WTC11 (cell line): ENCODE measurements at regions not wholly inside any gene's neighbourhood (a gene's known extent, or its start where the extent isn't known, plus 50 kb on each side); places are given as distances from the start of the nearest gene placed in this dataset.

Experiments
- ATAC-seq: fragments of 200-7000 bp; cut with Tn5 transposase; 2 replicates; pipeline ENCODE4 v1.10.0; 2021; ENCODE audit warnings: mild to moderate bottlenecking, moderate library complexity
- CTCF ChIA-PET: fragments of 300-600 bp; sonication (Branson Sonifier 250); formaldehyde crosslinking; loops from one replicate; lab custom pipeline; 2021; ENCODE audit warnings: antibody characterized with exemption; lab: Charles Lee
- POLR2A ChIA-PET: fragments of 350-600 bp; sonication (Branson Sonifier 250); formaldehyde crosslinking; loops from one replicate; lab custom pipeline; 2021; ENCODE audit warnings: antibody characterized with exemption; lab: Charles Lee
- DNase-seq: peaks from one replicate; pipeline ENCODE4 v3.0.0; 2021; ENCODE audit warnings: low spot score
- H3K27ac Mint-ChIP-seq: 2 replicates; pipeline ENCODE4 v1.8.0; 2021; ENCODE audit warnings: mixed read lengths
- H3K27me3 Mint-ChIP-seq: 2 replicates; pipeline ENCODE4 v1.8.0; 2021; ENCODE audit warnings: low read depth, mild to moderate bottlenecking, moderate library complexity, mixed read lengths
- H3K36me3 Mint-ChIP-seq: 2 replicates; pipeline ENCODE4 v1.8.0; 2021; ENCODE audit warnings: mixed read lengths
- H3K4me1 Mint-ChIP-seq: 2 replicates; pipeline ENCODE4 v1.8.0; 2022; ENCODE audit warnings: mixed read lengths
- H3K4me3 Mint-ChIP-seq: 2 replicates; pipeline ENCODE4 v1.8.0; 2021; ENCODE audit warnings: mild to moderate bottlenecking, moderate library complexity, mixed read lengths
- H3K9me3 Mint-ChIP-seq: 2 replicates; pipeline ENCODE4 v1.8.0; 2021; ENCODE audit warnings: mixed read lengths
- ELF4 ChIP-seq: sonication (generic); formaldehyde crosslinking; IDR thresholded peaks from 2 replicates; pipeline ENCODE4 v1.8.1; 2022; ENCODE audit warnings: low read depth, mild to moderate bottlenecking, moderate library complexity, missing genetic modification reagents
- FOXP1 ChIP-seq: sonication (generic); formaldehyde crosslinking; IDR thresholded peaks from 2 replicates; pipeline ENCODE4 v1.8.0; 2022; ENCODE audit warnings: missing genetic modification reagents, mild to moderate bottlenecking, moderate library complexity, borderline replicate concordance
- MYBL2 ChIP-seq: sonication (generic); formaldehyde crosslinking; IDR thresholded peaks from 2 replicates; pipeline ENCODE4 v1.8.1; 2023; ENCODE audit warnings: mild to moderate bottlenecking, moderate library complexity, missing genetic modification reagents
- NR1H2 ChIP-seq: sonication (generic); formaldehyde crosslinking; IDR thresholded peaks from 2 replicates; pipeline ENCODE4 v1.9.0; 2021; ENCODE audit warnings: mild to moderate bottlenecking, moderate library complexity, missing genetic modification reagents
- PRRX2 ChIP-seq: fragments of 250-450 bp; sonication (Bioruptor Pico); IDR thresholded peaks from 2 replicates; pipeline ENCODE4 v1.8.0; 2021; ENCODE audit warnings: mild to moderate bottlenecking
- RORB ChIP-seq: fragments of 250-450 bp; sonication (Bioruptor Pico); IDR thresholded peaks from 2 replicates; pipeline ENCODE4 v1.9.0; 2021; ENCODE audit warnings: mild to moderate bottlenecking
- ZNF121 ChIP-seq: sonication (generic); formaldehyde crosslinking; IDR thresholded peaks from 2 replicates; pipeline ENCODE4 v1.8.0; 2023; ENCODE audit warnings: missing genetic modification reagents
- ZNF138 ChIP-seq: sonication (generic); formaldehyde crosslinking; conservative IDR thresholded peaks from 2 replicates; pipeline ENCODE4 v1.8.1; 2022; ENCODE audit warnings: mild to moderate bottlenecking, moderate library complexity, missing genetic modification reagents
- ZNF416 ChIP-seq: fragments of 250-450 bp; sonication (Bioruptor Pico); IDR thresholded peaks from 2 replicates; pipeline ENCODE4 v1.9.0; 2021; ENCODE audit warnings: mild to moderate bottlenecking, inconsistent platforms
- TF ChIP-seq, protein P1 (sequence below): sonication (generic); formaldehyde crosslinking; IDR thresholded peaks from 2 replicates; pipeline ENCODE4 v1.8.1; 2023; ENCODE audit warnings: mild to moderate bottlenecking, missing genetic modification reagents, borderline replicate concordance
- TF ChIP-seq, protein P2 (sequence below): sonication (generic); formaldehyde crosslinking; IDR thresholded peaks from 2 replicates; pipeline ENCODE4 v1.8.0; 2022; ENCODE audit warnings: mild to moderate bottlenecking, missing genetic modification reagents
- TF ChIP-seq, protein P3 (sequence below): fragments of 250-450 bp; sonication (Bioruptor Pico); IDR thresholded peaks from 2 replicates; pipeline ENCODE4 v1.9.0; 2021; ENCODE audit warnings: mild to moderate bottlenecking, borderline replicate concordance
- TF ChIP-seq, protein P4 (sequence below): sonication (generic); formaldehyde crosslinking; IDR thresholded peaks from 2 replicates; pipeline ENCODE4 v1.8.1; 2023; ENCODE audit warnings: mild to moderate bottlenecking, missing genetic modification reagents, moderate library complexity
- TF ChIP-seq, protein P5 (sequence below): fragments of 250-450 bp; sonication (Bioruptor Pico); IDR thresholded peaks from 2 replicates; pipeline ENCODE4 v1.9.0; 2021; ENCODE audit warnings: mild to moderate bottlenecking

DNA sequence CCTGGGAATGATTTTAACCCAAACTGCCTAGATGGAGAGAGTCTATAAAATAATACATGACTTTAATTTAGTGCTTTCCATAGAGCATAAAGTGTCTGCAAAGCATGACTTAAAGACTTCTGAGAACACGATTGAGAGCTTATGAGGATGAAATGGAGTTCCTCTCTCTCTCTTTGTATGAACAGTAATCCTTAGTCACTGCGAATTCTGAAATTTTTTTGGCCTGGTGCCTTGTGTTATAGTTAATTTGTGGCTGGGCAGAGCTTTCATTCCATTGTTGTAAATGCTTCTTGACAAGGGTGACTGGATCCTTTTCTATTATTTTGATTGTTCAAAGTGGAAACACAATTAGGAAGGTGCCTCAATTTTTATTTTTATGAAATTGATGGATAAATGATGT, 179.5 kb downstream of the CEP135 start (continued):
- TF ChIP-seq, protein P1, sequence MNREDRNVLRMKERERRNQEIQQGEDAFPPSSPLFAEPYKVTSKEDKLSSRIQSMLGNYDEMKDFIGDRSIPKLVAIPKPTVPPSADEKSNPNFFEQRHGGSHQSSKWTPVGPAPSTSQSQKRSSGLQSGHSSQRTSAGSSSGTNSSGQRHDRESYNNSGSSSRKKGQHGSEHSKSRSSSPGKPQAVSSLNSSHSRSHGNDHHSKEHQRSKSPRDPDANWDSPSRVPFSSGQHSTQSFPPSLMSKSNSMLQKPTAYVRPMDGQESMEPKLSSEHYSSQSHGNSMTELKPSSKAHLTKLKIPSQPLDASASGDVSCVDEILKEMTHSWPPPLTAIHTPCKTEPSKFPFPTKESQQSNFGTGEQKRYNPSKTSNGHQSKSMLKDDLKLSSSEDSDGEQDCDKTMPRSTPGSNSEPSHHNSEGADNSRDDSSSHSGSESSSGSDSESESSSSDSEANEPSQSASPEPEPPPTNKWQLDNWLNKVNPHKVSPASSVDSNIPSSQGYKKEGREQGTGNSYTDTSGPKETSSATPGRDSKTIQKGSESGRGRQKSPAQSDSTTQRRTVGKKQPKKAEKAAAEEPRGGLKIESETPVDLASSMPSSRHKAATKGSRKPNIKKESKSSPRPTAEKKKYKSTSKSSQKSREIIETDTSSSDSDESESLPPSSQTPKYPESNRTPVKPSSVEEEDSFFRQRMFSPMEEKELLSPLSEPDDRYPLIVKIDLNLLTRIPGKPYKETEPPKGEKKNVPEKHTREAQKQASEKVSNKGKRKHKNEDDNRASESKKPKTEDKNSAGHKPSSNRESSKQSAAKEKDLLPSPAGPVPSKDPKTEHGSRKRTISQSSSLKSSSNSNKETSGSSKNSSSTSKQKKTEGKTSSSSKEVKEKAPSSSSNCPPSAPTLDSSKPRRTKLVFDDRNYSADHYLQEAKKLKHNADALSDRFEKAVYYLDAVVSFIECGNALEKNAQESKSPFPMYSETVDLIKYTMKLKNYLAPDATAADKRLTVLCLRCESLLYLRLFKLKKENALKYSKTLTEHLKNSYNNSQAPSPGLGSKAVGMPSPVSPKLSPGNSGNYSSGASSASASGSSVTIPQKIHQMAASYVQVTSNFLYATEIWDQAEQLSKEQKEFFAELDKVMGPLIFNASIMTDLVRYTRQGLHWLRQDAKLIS (CRISPR knock-in tag), result no peak
- TF ChIP-seq, protein P2, sequence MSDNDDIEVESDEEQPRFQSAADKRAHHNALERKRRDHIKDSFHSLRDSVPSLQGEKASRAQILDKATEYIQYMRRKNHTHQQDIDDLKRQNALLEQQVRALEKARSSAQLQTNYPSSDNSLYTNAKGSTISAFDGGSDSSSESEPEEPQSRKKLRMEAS (CRISPR knock-in tag), result no peak
- TF ChIP-seq ZNF416 (CRISPR knock-in tag) (no peak), FOXP1 (CRISPR knock-in tag) (no peak)

DNA sequence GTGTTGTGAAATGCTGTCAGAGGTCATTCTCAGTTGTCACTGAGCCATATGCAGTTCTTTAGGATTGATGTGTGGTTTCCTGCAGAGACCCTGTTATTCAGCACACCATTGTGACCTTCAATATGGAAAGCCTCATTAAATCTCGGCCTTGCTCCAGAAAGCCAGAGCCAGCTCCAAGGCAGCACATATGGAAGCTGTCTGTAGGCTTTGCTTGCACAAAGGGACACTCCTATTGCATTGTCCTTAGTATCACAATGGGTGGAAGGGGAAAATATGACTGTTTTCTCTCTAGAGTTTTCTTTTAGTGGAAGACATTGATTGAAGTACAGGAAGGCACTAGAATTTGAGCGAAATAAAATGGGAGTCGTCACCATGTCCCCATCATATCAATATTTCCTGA, 179.0 kb downstream of the CEP135 start:
- H3K4me3 Mint-ChIP-seq, result no peak overlapping the region
- H3K9me3 Mint-ChIP-seq, result peaks cover 10% of the 10 kb centered on the region
- H3K27ac Mint-ChIP-seq, result no peak overlapping the region
- CTCF ChIA-PET, result no interaction called here
- TF ChIP-seq, protein P3, sequence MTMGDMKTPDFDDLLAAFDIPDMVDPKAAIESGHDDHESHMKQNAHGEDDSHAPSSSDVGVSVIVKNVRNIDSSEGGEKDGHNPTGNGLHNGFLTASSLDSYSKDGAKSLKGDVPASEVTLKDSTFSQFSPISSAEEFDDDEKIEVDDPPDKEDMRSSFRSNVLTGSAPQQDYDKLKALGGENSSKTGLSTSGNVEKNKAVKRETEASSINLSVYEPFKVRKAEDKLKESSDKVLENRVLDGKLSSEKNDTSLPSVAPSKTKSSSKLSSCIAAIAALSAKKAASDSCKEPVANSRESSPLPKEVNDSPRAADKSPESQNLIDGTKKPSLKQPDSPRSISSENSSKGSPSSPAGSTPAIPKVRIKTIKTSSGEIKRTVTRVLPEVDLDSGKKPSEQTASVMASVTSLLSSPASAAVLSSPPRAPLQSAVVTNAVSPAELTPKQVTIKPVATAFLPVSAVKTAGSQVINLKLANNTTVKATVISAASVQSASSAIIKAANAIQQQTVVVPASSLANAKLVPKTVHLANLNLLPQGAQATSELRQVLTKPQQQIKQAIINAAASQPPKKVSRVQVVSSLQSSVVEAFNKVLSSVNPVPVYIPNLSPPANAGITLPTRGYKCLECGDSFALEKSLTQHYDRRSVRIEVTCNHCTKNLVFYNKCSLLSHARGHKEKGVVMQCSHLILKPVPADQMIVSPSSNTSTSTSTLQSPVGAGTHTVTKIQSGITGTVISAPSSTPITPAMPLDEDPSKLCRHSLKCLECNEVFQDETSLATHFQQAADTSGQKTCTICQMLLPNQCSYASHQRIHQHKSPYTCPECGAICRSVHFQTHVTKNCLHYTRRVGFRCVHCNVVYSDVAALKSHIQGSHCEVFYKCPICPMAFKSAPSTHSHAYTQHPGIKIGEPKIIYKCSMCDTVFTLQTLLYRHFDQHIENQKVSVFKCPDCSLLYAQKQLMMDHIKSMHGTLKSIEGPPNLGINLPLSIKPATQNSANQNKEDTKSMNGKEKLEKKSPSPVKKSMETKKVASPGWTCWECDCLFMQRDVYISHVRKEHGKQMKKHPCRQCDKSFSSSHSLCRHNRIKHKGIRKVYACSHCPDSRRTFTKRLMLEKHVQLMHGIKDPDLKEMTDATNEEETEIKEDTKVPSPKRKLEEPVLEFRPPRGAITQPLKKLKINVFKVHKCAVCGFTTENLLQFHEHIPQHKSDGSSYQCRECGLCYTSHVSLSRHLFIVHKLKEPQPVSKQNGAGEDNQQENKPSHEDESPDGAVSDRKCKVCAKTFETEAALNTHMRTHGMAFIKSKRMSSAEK, result no peak
- TF ChIP-seq MYBL2 (CRISPR knock-in tag) (no peak), RORB (CRISPR knock-in tag) (no peak), NR1H2 (CRISPR knock-in tag) (no peak), ELF4 (no peak)
- TF ChIP-seq, all 79 proteins: peak for 0
- POLR2A ChIA-PET, result no interaction called here
- Mint-ChIP-seq H3K4me1 (peaks cover 19% of the 10 kb centered on the region), H3K36me3 (peaks cover 3% of the 10 kb centered on the region; the same call in 1 of the 2 replicates), H3K27me3 (no peaks in the 10 kb centered on the region)
- ATAC-seq (no peak), DNase-seq (no peak)

DNA sequence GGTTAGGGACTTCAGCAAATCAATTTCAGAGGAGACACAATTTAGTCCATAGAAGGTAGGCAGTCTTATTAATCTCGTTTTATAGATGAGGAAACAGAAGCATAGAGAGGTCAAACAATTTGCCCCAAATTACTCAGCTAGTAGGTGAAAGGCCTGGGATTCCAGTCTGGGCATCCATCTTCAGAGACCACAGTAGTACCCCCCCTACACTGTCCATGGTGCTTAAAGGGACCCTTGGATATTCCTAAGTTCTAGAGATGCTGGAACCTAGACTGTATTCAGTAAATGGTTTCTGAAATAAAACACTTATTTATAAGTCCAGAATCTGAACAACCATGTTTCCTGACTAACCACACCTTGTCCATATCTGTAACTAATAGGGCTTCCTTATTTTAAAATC, 174.8 kb downstream of the CEP135 start:
- Mint-ChIP-seq H3K27me3 (no peaks in the 10 kb centered on the region), H3K9me3 (peaks cover 10% of the 10 kb centered on the region), H3K4me3 (no peak overlapping the region), H3K27ac (no peak overlapping the region), H3K36me3 (peaks cover 3% of the 10 kb centered on the region; the same call in 1 of the 2 replicates), H3K4me1 (peaks cover 10% of the 10 kb centered on the region)
- DNase-seq (no peak), ATAC-seq (no peak)
- no peak for TF ChIP-seq PRRX2 (CRISPR knock-in tag)
- TF ChIP-seq, protein P1 (CRISPR knock-in tag), result no peak
- TF ChIP-seq, protein P4, sequence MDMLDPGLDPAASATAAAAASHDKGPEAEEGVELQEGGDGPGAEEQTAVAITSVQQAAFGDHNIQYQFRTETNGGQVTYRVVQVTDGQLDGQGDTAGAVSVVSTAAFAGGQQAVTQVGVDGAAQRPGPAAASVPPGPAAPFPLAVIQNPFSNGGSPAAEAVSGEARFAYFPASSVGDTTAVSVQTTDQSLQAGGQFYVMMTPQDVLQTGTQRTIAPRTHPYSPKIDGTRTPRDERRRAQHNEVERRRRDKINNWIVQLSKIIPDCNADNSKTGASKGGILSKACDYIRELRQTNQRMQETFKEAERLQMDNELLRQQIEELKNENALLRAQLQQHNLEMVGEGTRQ (CRISPR knock-in tag), result no peak
- TF ChIP-seq RORB (CRISPR knock-in tag), result no peak
- TF ChIP-seq, protein P5, sequence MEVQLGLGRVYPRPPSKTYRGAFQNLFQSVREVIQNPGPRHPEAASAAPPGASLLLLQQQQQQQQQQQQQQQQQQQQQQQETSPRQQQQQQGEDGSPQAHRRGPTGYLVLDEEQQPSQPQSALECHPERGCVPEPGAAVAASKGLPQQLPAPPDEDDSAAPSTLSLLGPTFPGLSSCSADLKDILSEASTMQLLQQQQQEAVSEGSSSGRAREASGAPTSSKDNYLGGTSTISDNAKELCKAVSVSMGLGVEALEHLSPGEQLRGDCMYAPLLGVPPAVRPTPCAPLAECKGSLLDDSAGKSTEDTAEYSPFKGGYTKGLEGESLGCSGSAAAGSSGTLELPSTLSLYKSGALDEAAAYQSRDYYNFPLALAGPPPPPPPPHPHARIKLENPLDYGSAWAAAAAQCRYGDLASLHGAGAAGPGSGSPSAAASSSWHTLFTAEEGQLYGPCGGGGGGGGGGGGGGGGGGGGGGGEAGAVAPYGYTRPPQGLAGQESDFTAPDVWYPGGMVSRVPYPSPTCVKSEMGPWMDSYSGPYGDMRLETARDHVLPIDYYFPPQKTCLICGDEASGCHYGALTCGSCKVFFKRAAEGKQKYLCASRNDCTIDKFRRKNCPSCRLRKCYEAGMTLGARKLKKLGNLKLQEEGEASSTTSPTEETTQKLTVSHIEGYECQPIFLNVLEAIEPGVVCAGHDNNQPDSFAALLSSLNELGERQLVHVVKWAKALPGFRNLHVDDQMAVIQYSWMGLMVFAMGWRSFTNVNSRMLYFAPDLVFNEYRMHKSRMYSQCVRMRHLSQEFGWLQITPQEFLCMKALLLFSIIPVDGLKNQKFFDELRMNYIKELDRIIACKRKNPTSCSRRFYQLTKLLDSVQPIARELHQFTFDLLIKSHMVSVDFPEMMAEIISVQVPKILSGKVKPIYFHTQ (CRISPR knock-in tag), result no peak
- TF ChIP-seq ZNF138 (CRISPR knock-in tag), result no peak
- TF ChIP-seq ZNF121 (CRISPR knock-in tag), result no peak
- ChIA-PET CTCF (no interaction called here), POLR2A (no interaction called here)
